Right atrium auricular region (tissue), 2 donors: ENCODE measurements at regions not wholly inside any gene's neighbourhood (a gene's known extent, or its start where the extent isn't known, plus 50 kb on each side); places are given as distances from the start of the nearest gene placed in this dataset.

Experiments
- DNase-seq: peaks from one replicate; pipeline ENCODE4 v3.0.0-alpha.2; 2019; ENCODE audit warnings: low spot score
- H3K27ac ChIP-seq, 2 donors: fragments of 200-600 bp; sonication (generic); 1 replicate in 1 of 2; 2 replicates in 1 of 2; pipeline ENCODE4 v1.5.1; 2016 to 2019
- H3K27me3 ChIP-seq, 2 donors: fragments of 200-600 bp; sonication (generic); one replicate each; pipeline versions ENCODE4 v1.5.1 to v1.6.0; 2017 to 2019
- H3K36me3 ChIP-seq: fragments of 200-600 bp; sonication (generic); one replicate; pipeline ENCODE4 v1.5.1; 2016
- H3K4me1 ChIP-seq, 2 donors: fragments of 200-600 bp; sonication (generic); one replicate each; pipeline versions ENCODE4 v1.5.1 to v1.6.0; 2017 to 2019
- H3K4me3 ChIP-seq, 2 donors: fragments of 200-600 bp; sonication (generic); 1 replicate in 1 of 2; 2 replicates in 1 of 2; pipeline ENCODE4 v1.5.1; 2017 to 2019; ENCODE audit warnings: mild to moderate bottlenecking in 1 of 2, moderate library complexity in 1 of 2
- H3K9me3 ChIP-seq, 2 donors: fragments of 200-600 bp; sonication (generic); one replicate each; pipeline ENCODE4 v1.5.1; 2019
- CTCF ChIP-seq, 2 donors: fragments of 200-600 bp; sonication (generic); IDR thresholded peaks; one replicate each; pipeline ENCODE4 v1.5.1; 2019; ENCODE audit warnings: antibody characterized with exemption in 2 of 2

GRCh38 chr2:215736653-215737290, 276.6 kb downstream of the MREG start:
- H3K27me3 ChIP-seq, result no peaks in the 10 kb centered on the region
- no peak for TF ChIP-seq CTCF (IDR thresholded peaks at IDR 0.05)
- H3K9me3 ChIP-seq, result no peaks in the 10 kb centered on the region
- no peaks in the 10 kb centered on the region for H3K4me1 ChIP-seq
- no peaks in the 10 kb centered on the region for H3K36me3 ChIP-seq
- no peak overlapping the region for H3K4me3 ChIP-seq
- no peak for DNase-seq
- H3K27ac ChIP-seq, result no peak overlapping the region

DNA sequence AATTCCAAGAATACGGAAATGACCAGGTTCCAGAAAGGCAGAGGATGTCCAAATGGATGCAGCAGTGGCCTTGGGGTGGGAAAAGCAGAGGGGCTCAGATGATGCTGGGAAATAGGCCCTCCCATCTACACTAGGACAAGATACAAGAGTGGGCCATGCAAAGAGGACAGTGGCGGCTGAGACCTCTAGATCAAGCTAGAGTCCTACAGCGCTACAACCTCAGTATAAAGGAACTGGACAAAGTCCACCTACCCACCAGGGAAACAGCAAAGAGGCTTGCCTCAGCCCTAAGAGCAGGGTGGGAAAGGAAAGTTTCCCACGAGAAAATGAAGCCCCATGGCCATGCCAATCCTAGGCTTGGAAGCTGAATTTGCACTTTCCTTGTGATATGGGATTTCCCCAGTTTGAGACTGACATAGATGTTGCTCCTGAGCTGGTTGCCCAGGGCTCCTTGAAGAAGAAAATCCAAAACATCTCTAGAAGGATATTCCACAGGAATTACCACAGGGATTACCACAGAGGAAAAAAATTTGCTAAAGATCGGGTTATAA, 282.2 kb downstream of the MREG start:
- no peak for TF ChIP-seq CTCF (IDR thresholded peaks at IDR 0.05)
- H3K4me1 ChIP-seq, result peaks cover 0 to 3% of the 10 kb centered on the region in 2 donors
- H3K27ac ChIP-seq, result no peak overlapping the region
- H3K36me3 ChIP-seq, result no peaks in the 10 kb centered on the region
- H3K9me3 ChIP-seq, result peaks cover 0 to 4% of the 10 kb centered on the region in 2 donors
- H3K27me3 ChIP-seq, result no peaks in the 10 kb centered on the region
- DNase-seq, result no peak
- H3K4me3 ChIP-seq, result no peak overlapping the region

DNA sequence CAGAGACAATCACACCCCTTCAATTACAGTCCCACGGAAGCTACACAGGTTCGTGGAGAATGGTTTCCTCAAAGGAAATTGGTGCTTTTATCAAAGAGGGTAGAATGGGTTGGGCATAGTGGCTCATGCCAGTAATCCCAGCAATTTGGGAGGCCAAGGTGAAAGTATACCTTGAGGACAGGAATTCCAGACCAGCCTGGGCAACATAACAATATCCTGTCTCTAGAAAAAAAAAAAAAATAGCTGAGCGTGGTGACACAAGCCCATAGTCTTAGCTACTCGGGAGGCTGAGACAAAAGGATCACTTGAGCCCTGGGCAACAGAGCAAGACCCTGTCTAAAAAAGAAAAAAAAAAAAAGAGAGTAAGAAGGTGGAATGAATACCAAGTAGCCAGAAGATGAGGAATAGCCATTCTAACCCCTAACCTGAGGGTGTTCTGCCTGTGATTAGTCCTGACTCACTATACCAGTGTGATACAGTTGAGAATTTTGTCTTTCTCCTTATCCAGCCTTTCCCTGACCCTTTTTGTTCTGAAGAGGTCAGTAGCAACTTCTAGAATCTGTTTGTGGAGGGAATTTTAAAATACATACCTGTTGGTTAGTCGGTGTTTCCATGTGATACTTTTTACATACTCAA, 283.2 kb downstream of the MREG start:
- H3K4me1 ChIP-seq, result peaks cover 0 to 3% of the 10 kb centered on the region in 2 donors
- H3K4me3 ChIP-seq, result no peak overlapping the region
- no peak overlapping the region for H3K27ac ChIP-seq
- no peaks in the 10 kb centered on the region for H3K36me3 ChIP-seq
- TF ChIP-seq CTCF (IDR thresholded peaks at IDR 0.05), result no peak
- no peak for DNase-seq
- H3K27me3 ChIP-seq, result no peaks in the 10 kb centered on the region
- H3K9me3 ChIP-seq, result peaks cover 0 to 4% of the 10 kb centered on the region in 2 donors

- no peak for DNase-seq
- Histone ChIP-seq H3K4me3 (no peak overlapping the region), H3K4me1 (peaks cover 0 to 3% of the 10 kb centered on the region in 2 donors), H3K9me3 (peaks cover 0 to 4% of the 10 kb centered on the region in 2 donors), H3K36me3 (no peaks in the 10 kb centered on the region), H3K27ac (no peak overlapping the region), H3K27me3 (no peaks in the 10 kb centered on the region)
- no peak for TF ChIP-seq CTCF (IDR thresholded peaks at IDR 0.05)
Observed at GRCh38 chr2:215728504-215729065, 284.8 kb downstream of the MREG start.

DNA sequence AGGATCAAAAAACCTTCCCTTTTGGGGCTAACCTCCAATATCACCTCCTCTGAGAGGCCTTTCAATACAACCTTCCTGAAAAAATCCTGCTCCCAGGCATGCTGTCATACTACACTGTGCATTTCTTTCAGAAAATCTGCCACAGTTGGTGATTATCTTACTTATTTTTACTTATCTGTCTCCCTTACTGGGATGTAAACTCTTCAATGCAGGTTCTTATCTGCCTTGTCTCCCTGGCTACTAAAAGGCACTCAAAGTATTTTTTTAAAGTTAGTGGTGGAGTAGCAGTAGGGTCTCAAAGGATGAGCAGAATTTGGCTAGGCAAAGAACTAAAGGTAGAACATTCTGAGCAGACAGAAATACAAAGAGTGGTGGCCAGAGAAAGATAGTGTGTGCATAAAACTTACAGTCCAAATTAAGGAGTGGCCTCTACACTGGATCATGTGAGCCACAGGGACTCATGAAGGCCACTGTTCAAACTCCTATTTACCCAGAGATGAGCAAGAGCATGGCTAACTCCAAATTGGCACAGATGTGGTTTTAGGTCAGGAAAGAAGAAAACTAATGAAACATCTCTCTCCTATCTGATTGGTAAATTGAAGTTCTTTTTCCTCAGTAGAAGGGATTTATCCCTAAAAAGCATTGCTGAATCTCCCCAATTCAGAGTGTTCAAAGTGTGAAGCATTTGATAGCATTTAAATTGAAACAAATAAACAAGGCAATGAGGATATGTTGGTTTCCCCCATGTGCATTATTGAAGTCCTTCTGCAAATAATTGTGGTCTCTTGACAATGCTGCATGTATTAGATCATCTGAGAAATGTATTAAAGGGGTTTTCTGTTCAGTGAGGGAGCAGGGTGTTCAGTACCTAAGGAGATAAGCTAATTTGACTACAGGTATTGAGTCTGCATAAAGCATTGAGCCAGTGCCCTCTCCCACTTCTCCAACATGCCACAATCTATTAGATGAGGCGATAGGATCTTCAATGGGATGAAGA, 285.5 kb downstream of the MREG start:
- Histone ChIP-seq H3K36me3 (no peaks in the 10 kb centered on the region), H3K27ac (no peak overlapping the region), H3K9me3 (peaks cover 0 to 4% of the 10 kb centered on the region in 2 donors), H3K4me3 (no peak overlapping the region), H3K4me1 (peaks cover 0 to 3% of the 10 kb centered on the region in 2 donors), H3K27me3 (no peaks in the 10 kb centered on the region)
- no peak for TF ChIP-seq CTCF (IDR thresholded peaks at IDR 0.05)
- no peak for DNase-seq
